Caco-2 (cell line): ENCODE measurements at regions not wholly inside any gene's neighbourhood (a gene's known extent, or its start where the extent isn't known, plus 50 kb on each side); places are given as distances from the start of the nearest gene placed in this dataset.

Experiments
- BruUV-seq: library from RNA; stranded (reverse); fragments of 400-500 nt; replicated peaks from 2 replicates; lab custom pipeline; 2021; lab: Mats Ljungman, UMichigan
- CTCF ChIA-PET: fragments of 300-600 bp; sonication (Branson Sonifier 250); formaldehyde crosslinking; loops from one replicate; lab custom pipeline; 2022; ENCODE audit warnings: antibody characterized with exemption; lab: Charles Lee
- POLR2A ChIA-PET: fragments of 300-600 bp; sonication (Branson Sonifier 250); formaldehyde crosslinking; loops from one replicate; lab custom pipeline; 2022; ENCODE audit warnings: antibody characterized with exemption; lab: Charles Lee
- DNase-seq, 2 experiments: peaks; one replicate each; pipeline versions ENCODE4 v3.0.0 to v3.0.0-alpha.2; 2020 to 2022
- H3K27me3 ChIP-seq: replicated peaks from 2 replicates; pipeline ENCODE4 v1.6.0; 2011; ENCODE audit warnings: low read length; ENCODE audit not compliant: control insufficient read depth, insufficient read depth
- H3K36me3 ChIP-seq: 2 replicates; pipeline ENCODE4 v1.5.1; 2011; ENCODE audit warnings: low read length; ENCODE audit not compliant: control insufficient read depth, insufficient read depth
- H3K4me1 ChIP-seq: fragments of 250-450 bp; sonication (Bioruptor Pico); 2 replicates; pipeline ENCODE4 v1.5.1; 2020; ENCODE audit warnings: mild to moderate bottlenecking
- H3K4me3 ChIP-seq: 2 replicates; pipeline ENCODE4 v1.5.1; 2011; ENCODE audit warnings: low read depth, mild to moderate bottlenecking, control low read depth, low read length
- H3K9me3 ChIP-seq: fragments of 250-450 bp; sonication (Bioruptor Pico); 2 replicates; pipeline ENCODE4 v1.5.1; 2020; ENCODE audit warnings: mild to moderate bottlenecking, moderate library complexity
- H3K27ac Mint-ChIP-seq: one replicate; pipeline ENCODE4 v1.8.0; 2022; ENCODE audit warnings: mixed read lengths; ENCODE audit not compliant: unreplicated experiment
- H3K27me3 Mint-ChIP-seq: one replicate; pipeline ENCODE4 v1.8.0; 2022; ENCODE audit warnings: mixed read lengths; ENCODE audit not compliant: insufficient read depth, unreplicated experiment
- H3K36me3 Mint-ChIP-seq: one replicate; pipeline ENCODE4 v1.8.0; 2022; ENCODE audit warnings: mild to moderate bottlenecking, mixed read lengths; ENCODE audit not compliant: insufficient read depth, unreplicated experiment
- H3K4me1 Mint-ChIP-seq: one replicate; pipeline ENCODE4 v1.8.0; 2022; ENCODE audit warnings: low read depth, mixed read lengths; ENCODE audit not compliant: unreplicated experiment
- H3K4me3 Mint-ChIP-seq: one replicate; pipeline ENCODE4 v1.8.0; 2022; ENCODE audit warnings: mild to moderate bottlenecking, moderate library complexity, mixed read lengths; ENCODE audit not compliant: unreplicated experiment
- H3K9me3 Mint-ChIP-seq: one replicate; pipeline ENCODE4 v1.8.0; 2022; ENCODE audit warnings: mixed read lengths; ENCODE audit not compliant: unreplicated experiment
- intact Hi-C: fragments of 100-400 bp; cut with micrococcal nuclease; formaldehyde crosslinking; loops from one replicate; pipeline ENCODE4 v1.10.0; 2022; ENCODE audit not compliant: unreplicated experiment
- TF ChIP-seq, protein P1 (sequence below), 2 experiments: fragments of 200-600 bp in 1 of 2; IDR thresholded peaks; 1 replicate in 1 of 2; 2 replicates in 1 of 2; pipeline versions ENCODE4 v1.5.1 to v1.8.0; 2011 to 2022; ENCODE audit warnings: antibody characterized with exemption in 1 of 2, control low read depth in 1 of 2, inconsistent platforms in 1 of 2, low read depth in 1 of 2, low read length in 1 of 2, mild to moderate bottlenecking in 1 of 2, moderate library complexity in 1 of 2; ENCODE audit not compliant: insufficient read depth in 1 of 2, severe bottlenecking in 1 of 2, unreplicated experiment in 1 of 2

DNA sequence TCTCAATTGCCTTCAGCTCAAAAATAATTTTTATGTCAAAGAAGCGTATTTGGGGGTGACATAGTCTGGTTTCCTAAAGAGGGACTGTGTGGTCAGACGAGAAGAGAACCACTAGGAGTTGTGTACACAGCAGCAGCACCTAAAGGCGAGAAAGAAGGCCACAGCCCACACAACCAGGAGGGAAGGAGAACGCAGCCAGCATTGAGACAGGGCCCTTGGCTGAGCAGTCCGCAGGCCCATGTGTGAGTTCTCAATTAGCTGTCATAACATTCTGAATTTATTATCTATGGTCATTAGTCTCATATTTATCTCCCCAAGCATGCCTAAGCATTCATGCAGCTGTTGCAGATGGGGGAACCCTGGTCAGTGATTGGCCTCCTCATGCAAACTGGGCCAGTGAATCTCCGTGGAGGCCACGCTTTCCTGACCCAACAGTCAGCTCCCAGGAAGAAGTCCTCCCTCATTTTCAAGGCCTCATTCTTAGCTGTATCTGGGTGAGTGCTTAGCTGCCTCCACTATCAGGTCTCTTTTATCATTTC is 81.2 kb upstream of the ATF7IP start:
- DNase-seq, result no peak
- POLR2A ChIA-PET, result no interaction called here
- intact Hi-C loops, result no loop called here

DNA sequence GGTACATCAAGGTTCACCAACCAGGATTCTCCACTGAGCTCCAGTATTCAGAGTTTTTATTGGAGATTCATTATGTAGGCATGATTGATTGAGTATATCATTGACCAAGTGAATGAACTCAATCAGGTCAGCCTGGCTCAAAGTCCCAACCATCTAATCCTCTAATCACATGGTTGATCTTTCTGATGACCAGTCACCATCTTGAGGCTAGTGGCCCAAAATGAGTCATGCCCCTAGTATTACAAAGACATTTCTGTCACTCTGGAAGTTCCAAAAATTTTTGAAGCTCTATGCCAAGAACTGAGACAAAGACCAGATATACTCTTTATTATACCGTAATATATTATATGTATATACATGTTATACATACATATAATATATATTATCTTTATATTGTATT is 75.9 kb upstream of the ATF7IP start:
- no peaks in the 10 kb centered on the region; the same call in 1 of the 2 replicates for H3K4me1 ChIP-seq
- no peaks in the 10 kb centered on the region for H3K27me3 ChIP-seq
- POLR2A ChIA-PET, result no interaction called here
- H3K27me3 Mint-ChIP-seq, result no peaks in the 10 kb centered on the region
- BruUV-seq, result no TSS peak
- no peak overlapping the region for H3K4me3 ChIP-seq
- H3K4me1 Mint-ChIP-seq, result no peaks in the 10 kb centered on the region
- no peak overlapping the region for H3K4me3 Mint-ChIP-seq
- intact Hi-C loops, result no loop called here
- H3K27ac Mint-ChIP-seq, result no peak overlapping the region
- CTCF ChIA-PET, result no interaction called here
- H3K9me3 Mint-ChIP-seq, result peaks cover 32% of the 10 kb centered on the region
- TF ChIP-seq, protein P1, sequence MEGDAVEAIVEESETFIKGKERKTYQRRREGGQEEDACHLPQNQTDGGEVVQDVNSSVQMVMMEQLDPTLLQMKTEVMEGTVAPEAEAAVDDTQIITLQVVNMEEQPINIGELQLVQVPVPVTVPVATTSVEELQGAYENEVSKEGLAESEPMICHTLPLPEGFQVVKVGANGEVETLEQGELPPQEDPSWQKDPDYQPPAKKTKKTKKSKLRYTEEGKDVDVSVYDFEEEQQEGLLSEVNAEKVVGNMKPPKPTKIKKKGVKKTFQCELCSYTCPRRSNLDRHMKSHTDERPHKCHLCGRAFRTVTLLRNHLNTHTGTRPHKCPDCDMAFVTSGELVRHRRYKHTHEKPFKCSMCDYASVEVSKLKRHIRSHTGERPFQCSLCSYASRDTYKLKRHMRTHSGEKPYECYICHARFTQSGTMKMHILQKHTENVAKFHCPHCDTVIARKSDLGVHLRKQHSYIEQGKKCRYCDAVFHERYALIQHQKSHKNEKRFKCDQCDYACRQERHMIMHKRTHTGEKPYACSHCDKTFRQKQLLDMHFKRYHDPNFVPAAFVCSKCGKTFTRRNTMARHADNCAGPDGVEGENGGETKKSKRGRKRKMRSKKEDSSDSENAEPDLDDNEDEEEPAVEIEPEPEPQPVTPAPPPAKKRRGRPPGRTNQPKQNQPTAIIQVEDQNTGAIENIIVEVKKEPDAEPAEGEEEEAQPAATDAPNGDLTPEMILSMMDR (IDR thresholded peaks at IDR 0.05; ENCODE audit: insufficient read depth in 1 of 2, low read depth in 1 of 2, low read length in 1 of 2, severe bottlenecking in 1 of 2, unreplicated experiment in 1 of 2), result no peak
- H3K9me3 ChIP-seq, result peaks cover 29% of the 10 kb centered on the region
- no peak for DNase-seq
- H3K36me3 ChIP-seq, result no peaks in the 10 kb centered on the region
- no peaks in the 10 kb centered on the region for H3K36me3 Mint-ChIP-seq

More for the DNA sequence above, 81.2 kb upstream of the ATF7IP start:
- Mint-ChIP-seq H3K36me3 (no peaks in the 10 kb centered on the region), H3K9me3 (peaks cover 18% of the 10 kb centered on the region), H3K27me3 (no peaks in the 10 kb centered on the region), H3K27ac (no peak overlapping the region), H3K4me1 (peaks cover 6% of the 10 kb centered on the region), H3K4me3 (no peak overlapping the region)
- no peaks in the 10 kb centered on the region for H3K27me3 ChIP-seq
- no peaks in the 10 kb centered on the region for H3K36me3 ChIP-seq
- TF ChIP-seq, protein P1 (IDR thresholded peaks at IDR 0.05; ENCODE audit: insufficient read depth in 1 of 2, low read depth in 1 of 2, low read length in 1 of 2, severe bottlenecking in 1 of 2, unreplicated experiment in 1 of 2), result no peak
- H3K9me3 ChIP-seq, result peaks cover 10% of the 10 kb centered on the region
- H3K4me3 ChIP-seq, result no peak overlapping the region
- no peaks in the 10 kb centered on the region; the same call in 1 of the 2 replicates for H3K4me1 ChIP-seq
- CTCF ChIA-PET, result interaction anchor here (1.4 kb wide), 1 partner anchor 170 kb away, joined by 3 read pairs; no protein-coding TSS in a partner anchor
- no TSS peak for BruUV-seq

DNA sequence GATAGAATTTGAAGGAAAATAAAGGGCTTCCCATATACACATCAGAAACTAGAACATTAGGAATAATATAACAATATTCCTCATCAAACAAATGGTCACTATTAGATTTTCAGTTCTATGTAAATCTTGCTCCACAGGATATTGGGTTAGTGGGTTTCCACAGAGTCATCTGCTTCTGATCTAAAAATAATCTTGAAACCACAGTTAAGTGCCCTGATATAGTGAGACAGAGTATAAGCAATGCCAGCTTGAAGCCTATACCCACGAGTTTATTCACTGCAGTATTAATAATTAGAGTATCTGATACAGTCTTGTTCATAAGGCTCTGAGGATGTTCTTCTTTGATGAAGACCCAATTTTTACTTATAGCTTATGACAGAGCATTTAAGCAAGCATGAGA is 74.5 kb upstream of the ATF7IP start:
- CTCF ChIA-PET, result no interaction called here
- no peak overlapping the region for H3K27ac Mint-ChIP-seq
- H3K36me3 Mint-ChIP-seq, result no peaks in the 10 kb centered on the region
- TF ChIP-seq, protein P1 (IDR thresholded peaks at IDR 0.05; ENCODE audit: insufficient read depth in 1 of 2, low read depth in 1 of 2, low read length in 1 of 2, severe bottlenecking in 1 of 2, unreplicated experiment in 1 of 2), result no peak
- H3K4me1 ChIP-seq, result no peaks in the 10 kb centered on the region
- intact Hi-C loops, result no loop called here
- no peaks in the 10 kb centered on the region for H3K4me1 Mint-ChIP-seq
- POLR2A ChIA-PET, result no interaction called here
- DNase-seq, result no peak
- peaks cover 29% of the 10 kb centered on the region for H3K9me3 ChIP-seq
- no peaks in the 10 kb centered on the region for H3K27me3 Mint-ChIP-seq
- no peak overlapping the region for H3K4me3 Mint-ChIP-seq
- H3K4me3 ChIP-seq, result no peak overlapping the region
- no peaks in the 10 kb centered on the region for H3K27me3 ChIP-seq
- H3K9me3 Mint-ChIP-seq, result peaks cover 43% of the 10 kb centered on the region
- no TSS peak for BruUV-seq
- H3K36me3 ChIP-seq, result no peaks in the 10 kb centered on the region
